NOMO-1 treated with dmso at 0.1 percent for 144 hours (cell line): ENCODE measurements at regions not wholly inside any gene's neighbourhood (a gene's known extent, or its start where the extent isn't known, plus 50 kb on each side); places are given as distances from the start of the nearest gene placed in this dataset.
"Not testable (repeated sequence)": the region's sequence is repeated elsewhere in the genome, so short reads cannot be mapped to it uniquely, and the experiment has no call there.

Experiments used
- DNase-seq: peaks from one replicate; lab custom pipeline; 2025; ENCODE audit not compliant: unreplicated experiment; lab: John Stamatoyannopoulos, UW

GRCh38 chr21:20440338-20440737 is 557.9 kb upstream of the NCAM2 start:
- no peak for DNase-seq

- no peak for DNase-seq
Measured at GRCh38 chr21:20443558-20444155, 554.6 kb upstream of the NCAM2 start.

GRCh38 chr21:20445971-20446370 is 552.2 kb upstream of the NCAM2 start:
- no peak for DNase-seq

- no peak for DNase-seq
Measured at GRCh38 chr21:20451046-20451445, 547.2 kb upstream of the NCAM2 start.

GRCh38 chr21:20452935-20453334 is 545.3 kb upstream of the NCAM2 start:
- DNase-seq = no peak

- DNase-seq = no peak
Measured at GRCh38 chr21:20459838-20460237, 538.4 kb upstream of the NCAM2 start.

GRCh38 chr21:20463362-20463761 is 534.8 kb upstream of the NCAM2 start:
- no peak for DNase-seq

- no peak for DNase-seq
Measured at GRCh38 chr21:20469361-20469760, 528.8 kb upstream of the NCAM2 start.

- no peak for DNase-seq
Measured at GRCh38 chr21:20486303-20486702, 511.9 kb upstream of the NCAM2 start.

- DNase-seq = not testable (repeated sequence)
Measured at GRCh38 chr21:20502915-20503314, 495.3 kb upstream of the NCAM2 start.

GRCh38 chr21:20507783-20508182 is 490.4 kb upstream of the NCAM2 start:
- no peak for DNase-seq

GRCh38 chr21:20511216-20511880 is 486.9 kb upstream of the NCAM2 start:
- DNase-seq = no peak

GRCh38 chr21:20515446-20515845 is 482.8 kb upstream of the NCAM2 start:
- no peak for DNase-seq

- no peak for DNase-seq
Measured at GRCh38 chr21:20519076-20519475, 479.1 kb upstream of the NCAM2 start.

GRCh38 chr21:20522611-20523010 is 475.6 kb upstream of the NCAM2 start:
- no peak for DNase-seq

GRCh38 chr21:20523191-20523590 is 475.0 kb upstream of the NCAM2 start:
- DNase-seq = no peak

GRCh38 chr21:20527731-20528460 is 470.3 kb upstream of the NCAM2 start:
- DNase-seq = no peak

GRCh38 chr21:20537130-20537529 is 461.1 kb upstream of the NCAM2 start:
- DNase-seq = no peak

- no peak for DNase-seq
Measured at GRCh38 chr21:20538039-20538658, 460.1 kb upstream of the NCAM2 start.

- no peak for DNase-seq
Measured at GRCh38 chr21:20545454-20545853, 452.8 kb upstream of the NCAM2 start.

- DNase-seq = no peak
Measured at GRCh38 chr21:20551939-20552338, 446.3 kb upstream of the NCAM2 start.

- DNase-seq = no peak
Measured at GRCh38 chr21:20554785-20555184, 443.4 kb upstream of the NCAM2 start.
